ENCODE measurements at regions not wholly inside any gene's neighbourhood (a gene's known extent, or its start where the extent isn't known, plus 50 kb on each side); places are given as distances from the start of the nearest gene placed in this dataset.
A peak's percentile ranks its signal among the peaks of the same experiment; 100 is the strongest.

DNA sequence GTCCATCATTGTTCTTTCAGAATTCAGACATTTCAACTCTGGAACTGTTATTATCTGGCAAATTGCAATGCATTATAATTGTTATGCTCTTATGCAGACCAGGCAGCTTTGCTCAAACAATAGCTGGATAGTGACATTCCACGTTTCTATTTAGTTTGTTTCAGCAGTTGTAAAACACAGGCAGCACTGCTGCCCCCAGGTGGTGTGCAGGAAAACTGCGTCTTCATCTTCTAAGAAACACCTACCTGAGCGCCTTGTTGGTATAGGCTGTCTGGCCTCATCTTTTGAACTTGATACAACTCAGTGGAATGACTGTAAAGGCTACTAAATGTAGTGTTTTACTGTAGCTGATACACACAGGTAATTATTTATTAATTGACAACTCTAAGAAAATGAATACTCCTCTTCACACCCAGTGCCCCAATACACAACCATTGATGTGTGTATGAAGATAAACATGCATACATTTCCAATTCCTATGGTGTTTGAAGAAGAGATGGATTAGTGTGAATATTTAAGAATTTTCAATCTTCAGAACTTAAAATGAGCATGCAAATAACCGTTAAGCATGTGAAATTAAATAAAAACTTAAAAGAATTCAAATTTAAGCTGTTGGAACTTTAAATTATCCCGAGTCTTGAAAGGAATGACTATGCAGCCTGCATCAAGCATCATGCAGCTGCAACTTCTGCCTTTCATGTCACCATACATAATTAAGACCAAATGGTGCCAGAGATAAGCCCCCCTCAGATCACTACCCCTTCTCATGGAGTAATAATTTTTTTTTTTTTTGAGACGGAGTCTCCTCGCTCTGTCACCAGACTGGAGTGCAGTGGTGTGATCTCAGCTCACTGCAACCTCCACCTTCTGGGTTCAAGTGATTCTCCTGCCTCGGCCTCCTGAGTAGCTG is 85.6 kb downstream of the CD8B2 start:
- TF ChIP-seq ZNF274 (IDR thresholded peaks at IDR 0.05; ENCODE audit: low read depth, low read length), result no peak

GRCh38 chr2:106573773-106574172 is 86.6 kb downstream of the CD8B2 start:
- H3K4me3 ChIP-seq (ENCODE audit: low read length), result no peak overlapping the region
- TF ChIP-seq ZNF274 (IDR thresholded peaks at IDR 0.05; ENCODE audit: low read depth, low read length), result no peak

More for the DNA sequence above, 85.6 kb downstream of the CD8B2 start:
- H3K4me3 ChIP-seq (ENCODE audit: low read length), result no peak overlapping the region

DNA sequence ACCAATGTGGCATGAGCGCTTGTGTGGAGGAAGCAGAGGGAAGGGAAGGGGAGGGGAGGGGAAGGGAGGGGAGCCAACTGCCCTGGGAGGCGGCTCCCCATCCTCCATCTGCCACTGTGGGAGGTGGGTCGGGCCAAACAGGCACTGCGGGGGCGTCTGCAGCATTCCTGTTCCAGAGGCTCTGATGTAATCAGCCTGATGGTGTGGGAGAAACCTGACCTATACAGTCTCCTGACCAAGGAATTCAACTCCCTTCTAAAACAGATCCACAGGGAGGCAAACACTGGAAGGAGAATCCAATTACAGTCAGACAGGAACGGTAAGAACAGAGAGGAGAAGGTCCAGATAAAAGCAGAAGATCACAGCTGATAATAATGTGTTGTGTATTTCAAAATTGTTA is 88.8 kb downstream of the CD8B2 start:
- no peak for TF ChIP-seq ZNF274 (IDR thresholded peaks at IDR 0.05; ENCODE audit: low read depth, low read length)
- no peak overlapping the region for H3K4me3 ChIP-seq (ENCODE audit: low read length)

GRCh38 chr2:106577255-106577651 is 90.1 kb downstream of the CD8B2 start:
- no peak for TF ChIP-seq ZNF274 (IDR thresholded peaks at IDR 0.05; ENCODE audit: low read depth, low read length)
- H3K4me3 ChIP-seq (ENCODE audit: low read length), result no peak overlapping the region

DNA sequence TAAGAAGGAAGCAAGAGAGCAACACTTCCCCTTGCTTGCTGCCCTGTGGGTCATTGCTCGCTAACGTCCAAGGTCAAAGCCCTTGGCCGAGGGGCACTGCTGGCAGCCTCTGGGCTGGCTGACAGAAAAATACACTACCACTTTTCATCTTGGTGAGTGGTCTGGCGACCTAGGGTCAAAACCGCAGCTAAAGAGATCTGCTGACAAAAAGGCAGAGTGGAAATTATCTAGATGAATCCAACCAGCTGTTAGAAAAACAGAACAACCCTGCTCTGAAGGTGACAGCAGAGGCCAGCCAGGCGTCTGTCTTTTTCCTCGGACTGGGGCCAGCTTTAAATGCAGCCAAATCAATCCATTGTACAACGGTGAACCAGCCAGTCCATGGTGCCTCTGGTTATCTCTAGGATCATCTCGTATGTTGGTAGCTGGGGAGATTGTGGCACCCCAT is 92.6 kb downstream of the CD8B2 start:
- no peak overlapping the region for H3K4me3 ChIP-seq (ENCODE audit: low read length)
- TF ChIP-seq ZNF274 (IDR thresholded peaks at IDR 0.05; ENCODE audit: low read depth, low read length), result no peak

- no peak for TF ChIP-seq ZNF274 (IDR thresholded peaks at IDR 0.05; ENCODE audit: low read depth, low read length)
Observed at GRCh38 chr2:106580241-106580640, 93.1 kb downstream of the CD8B2 start.

DNA sequence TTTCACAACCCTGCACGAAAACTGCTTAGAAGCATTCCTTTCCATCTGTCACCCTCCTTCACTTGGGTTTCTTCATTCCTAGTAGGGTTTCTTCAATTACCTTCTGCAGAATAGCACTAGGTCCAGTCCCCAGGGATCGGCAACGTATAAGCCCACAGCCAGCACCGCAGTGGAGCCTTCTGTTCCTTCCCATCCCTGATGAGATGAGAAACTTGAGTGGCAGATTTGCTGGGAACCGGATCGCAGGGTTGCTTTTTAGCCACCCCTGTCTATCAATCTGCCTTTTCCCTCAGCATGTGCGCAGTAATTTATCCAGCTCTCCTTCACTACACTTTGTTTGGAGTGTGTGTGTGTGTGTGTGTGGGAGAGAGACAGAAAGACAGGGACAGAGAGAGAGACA is 94.2 kb downstream of the CD8B2 start:
- TF ChIP-seq ZNF274 (IDR thresholded peaks at IDR 0.05; ENCODE audit: low read depth, low read length), result no peak

More at GRCh38 chr2:106580241-106580640, 93.1 kb downstream of the CD8B2 start:
- no peak overlapping the region for H3K4me3 ChIP-seq (ENCODE audit: low read length)

DNA sequence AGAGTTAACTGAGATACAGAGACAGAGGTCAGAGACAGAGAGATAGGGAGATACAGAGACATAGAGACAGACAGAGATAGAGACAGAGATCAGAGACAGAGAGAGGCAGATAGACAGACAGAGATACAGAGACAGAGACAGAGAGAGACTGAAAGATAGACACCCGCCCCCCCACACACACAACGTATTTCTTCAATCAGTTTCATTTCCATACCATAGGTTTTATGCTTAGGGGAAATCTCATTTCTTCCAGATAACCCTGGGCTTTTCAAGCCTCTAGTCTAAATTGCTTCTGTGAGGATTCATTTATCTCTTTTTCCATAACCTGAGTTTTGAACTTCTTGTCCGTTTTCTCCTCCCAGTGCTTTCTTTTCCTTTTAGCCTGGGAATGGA is 94.6 kb downstream of the CD8B2 start:
- H3K4me3 ChIP-seq (ENCODE audit: low read length), result peak overlapping the region; percentile 42; the same call in 1 of the 2 replicates
- TF ChIP-seq ZNF274 (IDR thresholded peaks at IDR 0.05; ENCODE audit: low read depth, low read length), result no peak

More for the DNA sequence above, 94.2 kb downstream of the CD8B2 start:
- no peak overlapping the region for H3K4me3 ChIP-seq (ENCODE audit: low read length)

- H3K4me3 ChIP-seq (ENCODE audit: low read length), result peak overlapping the region; percentile 42
- no peak for TF ChIP-seq ZNF274 (IDR thresholded peaks at IDR 0.05; ENCODE audit: low read depth, low read length)
Observed at GRCh38 chr2:106582148-106583143, 95.3 kb downstream of the CD8B2 start.

GRCh38 chr2:106584304-106584954 is 97.3 kb downstream of the CD8B2 start:
- no peak overlapping the region for H3K4me3 ChIP-seq (ENCODE audit: low read length)
- TF ChIP-seq ZNF274 (IDR thresholded peaks at IDR 0.05; ENCODE audit: low read depth, low read length), result no peak

- H3K4me3 ChIP-seq (ENCODE audit: low read length), result no peak overlapping the region
- TF ChIP-seq ZNF274 (IDR thresholded peaks at IDR 0.05; ENCODE audit: low read depth, low read length), result no peak
Observed at GRCh38 chr2:106596844-106597243, 109.7 kb downstream of the CD8B2 start.

DNA sequence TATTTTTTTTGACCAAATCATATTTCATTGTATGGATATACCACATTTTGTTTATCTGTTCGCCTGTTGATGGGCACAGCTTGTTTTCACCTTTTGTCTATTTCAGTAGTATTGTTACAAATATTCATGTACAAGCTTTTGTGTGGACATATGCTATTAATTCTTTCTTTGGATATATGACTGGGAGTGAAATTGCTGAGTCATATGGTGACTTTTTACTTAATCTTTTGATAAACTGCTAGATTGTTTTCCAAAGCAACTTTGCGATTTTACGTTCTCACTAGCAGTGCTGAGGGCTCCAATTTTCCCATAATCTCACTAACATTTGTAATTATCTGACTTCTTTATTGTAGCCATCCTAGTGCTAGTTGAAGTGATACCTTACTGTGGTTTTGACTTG is 112.4 kb downstream of the CD8B2 start:
- TF ChIP-seq ZNF274 (IDR thresholded peaks at IDR 0.05; ENCODE audit: low read depth, low read length), result no peak
- no peak overlapping the region for H3K4me3 ChIP-seq (ENCODE audit: low read length)

DNA sequence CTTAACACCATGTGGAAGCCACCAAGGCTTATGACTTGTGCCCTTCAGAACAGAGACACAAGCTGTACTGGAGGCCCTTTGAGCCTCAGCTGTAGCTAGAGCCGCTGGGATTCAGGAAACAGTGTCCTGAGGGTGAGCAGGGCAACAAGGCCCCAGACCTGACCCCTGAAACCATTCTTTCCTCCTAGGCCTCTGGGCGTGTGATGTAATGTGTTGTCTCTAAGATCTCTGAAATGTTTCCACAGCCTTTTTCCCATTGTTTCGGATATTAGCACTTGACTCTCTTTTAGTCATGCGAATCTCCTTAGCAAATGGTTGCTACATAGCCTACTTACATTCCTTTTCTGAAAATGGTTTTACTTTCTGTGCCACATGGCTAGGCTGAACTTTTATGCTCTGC is 114.9 kb downstream of the CD8B2 start:
- TF ChIP-seq ZNF274 (IDR thresholded peaks at IDR 0.05; ENCODE audit: low read depth, low read length), result no peak
- no peak overlapping the region for H3K4me3 ChIP-seq (ENCODE audit: low read length)

DNA sequence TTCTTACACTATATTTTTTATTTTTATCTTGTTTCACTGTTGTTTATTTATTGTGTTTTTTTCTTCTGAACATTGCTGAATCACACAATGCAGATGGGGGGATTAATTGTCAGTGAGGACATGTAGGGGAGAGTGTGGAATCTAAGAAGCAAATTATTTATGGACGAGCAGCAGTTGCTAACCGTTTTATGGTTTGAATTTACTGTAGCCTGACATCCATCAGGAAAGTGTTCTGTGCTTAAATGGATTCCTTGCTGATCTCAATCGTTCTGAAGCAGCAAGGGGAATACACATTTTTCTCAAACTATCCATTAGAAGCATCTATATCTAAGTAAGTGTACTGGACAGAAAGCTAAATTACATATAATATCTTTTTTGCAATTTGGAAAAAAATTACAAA is 119.5 kb downstream of the CD8B2 start:
- H3K4me3 ChIP-seq (ENCODE audit: low read length), result no peak overlapping the region
- no peak for TF ChIP-seq ZNF274 (IDR thresholded peaks at IDR 0.05; ENCODE audit: low read depth, low read length)
